Pancreas (tissue), 10 donors: ENCODE measurements at regions not wholly inside any gene's neighbourhood (a gene's known extent, or its start where the extent isn't known, plus 50 kb on each side); places are given as distances from the start of the nearest gene placed in this dataset.
"Not testable (repeated sequence)": the region's sequence is repeated elsewhere in the genome, so short reads cannot be mapped to it uniquely, and the experiment has no call there.

Experiments used
- ATAC-seq, 4 donors: fragments of 200-7000 bp; cut with Tn5 transposase; one replicate each; pipeline versions ENCODE4 v1.8.0 to v1.9.1; 2020; ENCODE audit warnings: mild to moderate bottlenecking in 4 of 4, moderate library complexity in 4 of 4
- DNase-seq, 6 donors: peaks; one replicate each; pipeline ENCODE4 v3.0.0-alpha.2; 2020
- FAIRE-seq: peaks from 2 replicates; lab custom pipeline; 2012; peaks lifted over from hg19 to GRCh38; lab: Jason Lieb, UNC
- H3K27ac ChIP-seq, 4 donors: fragments of 200-600 bp; sonication (generic); 1 replicate in 3 of 4; 2 replicates in 1 of 4; pipeline versions ENCODE4 v1.5.0 to v1.8.0; 2020
- H3K27me3 ChIP-seq, 4 donors: fragments of 200-600 bp; one replicate each; pipeline ENCODE4 v1.8.0; 2021
- H3K36me3 ChIP-seq, 3 donors: fragments of 200-600 bp; sonication (generic) in 1 of 3; one replicate each; pipeline versions ENCODE4 v1.5.0 to v1.8.0; 2020 to 2021
- H3K4me1 ChIP-seq, 3 donors: fragments of 200-600 bp; one replicate each; pipeline ENCODE4 v1.8.0; 2021
- H3K4me3 ChIP-seq, 4 donors: fragments of 200-600 bp; sonication (generic) in 2 of 4; one replicate each; pipeline versions ENCODE4 v1.5.0 to v1.8.0; 2020 to 2021
- H3K9me3 ChIP-seq, 4 donors: fragments of 200-600 bp; one replicate each; pipeline ENCODE4 v1.8.0; 2021
- WGBS, 2 donors: extraction: QIAGEN DNeasy Blood & Tissue Kit; methylation state at CpG; one replicate each; pipeline ENCODE4 v1.1.7; 2013; 5-methylcytosine and 5-hydroxymethylcytosine counted together
- intact Hi-C, 3 donors: fragments of 100-400 bp; cut with DNase I; formaldehyde crosslinking; loops; one replicate each; pipeline versions ENCODE4 v1.11.1 to v1.14.2; 2022
- TF ChIP-seq, protein P1 (sequence below), 4 donors: fragments of 200-600 bp; sonication (generic) in 3 of 4; IDR thresholded peaks; one replicate each; pipeline versions ENCODE4 v1.5.0 to v1.8.0; 2021; ENCODE audit warnings: antibody characterized with exemption in 4 of 4
- donor health status: healthy with polysubstance abuse.
- donor health status: DM: no; HTN: no; CAD: no; lungs with moderate emphysema.
- donor health status: DM: no; HTN: no; CAD: no.
- donor health status: control.
- donor health status: control.
- donor health status: Bipolar disorder and iron deficiency.
- donor health status: DM: yes; HTN: yes; CAD: no.
- donor health status: DM: no; HTN: no; CAD: no.
- donor health status: DM: no; HTN: no; CAD: no.
- donor health status: DM: yes; HTN: yes; CAD: no.

DNA sequence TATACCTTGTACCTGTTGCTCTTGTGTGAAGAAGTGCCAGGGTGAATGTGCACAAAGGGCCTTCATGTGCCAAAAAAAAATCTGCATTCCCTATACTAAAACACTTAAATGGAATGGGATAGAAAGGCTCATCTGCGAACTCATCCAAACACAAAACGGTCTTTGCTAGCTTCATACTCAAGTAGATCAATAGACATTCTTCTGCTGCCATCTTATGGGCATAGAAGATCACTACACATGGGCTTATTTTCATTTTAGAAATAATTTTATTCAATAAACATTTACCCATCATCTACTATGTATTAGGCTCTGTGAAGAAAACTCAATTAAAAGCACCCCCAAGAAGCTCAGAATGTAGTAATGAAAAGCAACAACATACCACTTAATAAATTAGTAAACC, 693.1 kb downstream of the CDY1 start:
- H3K4me1 ChIP-seq, H3K4me3 ChIP-seq, H3K9me3 ChIP-seq, H3K27me3 ChIP-seq, DNase-seq, H3K36me3 ChIP-seq, FAIRE-seq, H3K27ac ChIP-seq, intact Hi-C loops: not testable (repeated sequence)
- peak in 2 of 4 donors; percentile 53 to 72 for ATAC-seq
- WGBS, 2 donors = 47% methylated on average over 2 of the region's 2 CpGs; no CpG with 5 or more reads in 1 of the 2 donors

DNA sequence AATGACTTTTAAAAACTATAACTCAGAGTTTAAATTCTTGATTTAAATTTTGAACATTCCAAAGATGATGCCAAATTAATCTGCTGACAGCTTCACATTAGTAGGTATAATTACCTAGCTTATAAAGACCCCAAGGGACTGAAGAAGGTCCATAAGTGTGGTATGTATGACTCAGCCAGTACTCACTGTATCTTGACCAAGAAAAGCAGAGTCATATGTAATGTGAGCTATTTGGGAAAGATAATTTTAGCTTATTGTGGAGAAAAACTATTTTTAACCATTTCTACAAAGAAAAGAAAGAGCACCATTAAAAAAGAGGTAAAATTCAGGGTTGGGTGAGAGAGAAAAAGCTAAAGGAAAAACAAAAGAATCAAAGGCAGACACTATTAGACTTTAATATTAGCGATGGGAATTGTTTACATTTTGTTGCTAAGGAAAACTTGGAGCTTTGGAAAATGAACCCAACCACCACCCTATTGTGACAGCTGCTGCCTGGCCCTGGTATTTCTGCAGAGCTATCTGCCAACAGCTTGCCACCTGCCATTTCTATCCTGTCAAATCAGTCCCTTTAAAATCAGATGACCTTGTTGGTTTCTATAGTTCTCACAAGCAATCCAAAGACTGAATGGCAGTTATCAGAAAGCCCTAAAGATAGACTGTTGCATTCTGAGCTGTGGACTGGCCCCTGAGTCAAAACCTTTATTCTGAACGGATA, 697.7 kb downstream of the CDY1 start:
- DNase-seq, H3K27ac ChIP-seq, H3K9me3 ChIP-seq, H3K4me3 ChIP-seq, H3K27me3 ChIP-seq, intact Hi-C loops, H3K36me3 ChIP-seq, ATAC-seq, H3K4me1 ChIP-seq, FAIRE-seq: not testable (repeated sequence)
- 0 to 14% methylated on average over 1 to 2 of the region's 2 CpGs for WGBS, 2 donors

DNA sequence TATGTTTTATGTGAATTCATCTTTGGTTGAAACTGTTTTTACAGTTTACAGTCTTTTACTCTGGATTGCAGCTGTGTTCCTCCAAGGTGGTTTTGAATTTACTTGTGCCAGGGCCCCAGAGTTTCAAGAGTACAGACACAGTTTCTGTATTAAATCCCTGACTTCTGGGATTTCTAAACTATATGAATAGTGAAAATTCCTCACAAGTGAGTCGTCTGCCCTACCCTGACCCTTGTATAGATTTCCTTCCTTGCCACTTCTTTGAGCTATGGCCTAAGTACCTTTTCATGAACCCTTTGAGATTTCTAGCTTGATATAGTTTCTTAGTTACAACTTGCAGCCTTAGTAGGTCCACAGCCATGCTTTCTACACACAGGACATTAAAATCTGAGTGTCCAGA, 700.8 kb downstream of the CDY1 start:
- H3K36me3 ChIP-seq, intact Hi-C loops, H3K9me3 ChIP-seq, H3K27ac ChIP-seq, H3K27me3 ChIP-seq, DNase-seq, H3K4me1 ChIP-seq, ATAC-seq, H3K4me3 ChIP-seq, FAIRE-seq: not testable (repeated sequence)
- WGBS, 2 donors = 40% methylated on average over 1 of the region's 1 CpG; no CpG with 5 or more reads in 1 of the 2 donors

DNA sequence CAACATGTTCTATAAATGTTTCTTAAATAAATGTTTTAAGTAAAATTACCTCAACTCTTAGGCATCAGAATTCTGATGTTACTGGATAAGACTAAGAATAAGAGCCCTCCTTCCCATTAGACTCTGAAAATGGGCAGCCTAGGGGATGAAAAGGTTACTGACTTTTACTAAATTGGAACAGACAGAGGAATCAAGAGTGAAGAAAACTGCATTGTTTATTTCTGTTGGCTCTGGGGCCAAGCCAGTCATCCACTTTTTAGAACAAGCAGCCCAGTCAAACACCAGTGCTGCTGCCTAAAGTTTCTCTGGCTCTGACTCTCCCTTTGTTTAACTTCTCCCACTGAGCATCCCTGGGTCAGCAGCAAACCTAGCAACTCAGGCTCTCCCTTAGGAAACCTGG, 731.0 kb downstream of the CDY1 start:
- FAIRE-seq, intact Hi-C loops: not testable (repeated sequence)

DNA sequence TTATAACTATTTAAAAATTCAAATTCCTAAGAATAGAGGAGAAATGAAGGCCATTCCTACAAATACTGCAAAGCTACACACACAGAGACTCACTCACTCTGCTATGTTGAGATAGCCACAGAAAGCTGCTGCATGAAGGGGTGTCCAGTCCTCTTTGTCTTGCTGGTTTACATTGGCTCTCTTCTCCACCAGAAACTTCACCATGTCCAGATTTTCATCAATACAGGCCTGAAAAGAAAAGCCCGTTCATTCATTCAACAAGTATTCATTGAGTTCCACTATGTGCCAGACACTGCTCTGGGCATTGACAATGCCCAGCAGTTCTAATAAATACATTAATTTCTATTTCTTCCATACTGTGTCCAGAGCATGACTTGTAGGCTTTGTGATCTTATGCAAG, 732.3 kb downstream of the CDY1 start:
- 62% methylated on average over 1 of the region's 1 CpG; no CpG with 5 or more reads in 1 of the 2 donors for WGBS, 2 donors
- no peak for FAIRE-seq
- TF ChIP-seq, protein P1, sequence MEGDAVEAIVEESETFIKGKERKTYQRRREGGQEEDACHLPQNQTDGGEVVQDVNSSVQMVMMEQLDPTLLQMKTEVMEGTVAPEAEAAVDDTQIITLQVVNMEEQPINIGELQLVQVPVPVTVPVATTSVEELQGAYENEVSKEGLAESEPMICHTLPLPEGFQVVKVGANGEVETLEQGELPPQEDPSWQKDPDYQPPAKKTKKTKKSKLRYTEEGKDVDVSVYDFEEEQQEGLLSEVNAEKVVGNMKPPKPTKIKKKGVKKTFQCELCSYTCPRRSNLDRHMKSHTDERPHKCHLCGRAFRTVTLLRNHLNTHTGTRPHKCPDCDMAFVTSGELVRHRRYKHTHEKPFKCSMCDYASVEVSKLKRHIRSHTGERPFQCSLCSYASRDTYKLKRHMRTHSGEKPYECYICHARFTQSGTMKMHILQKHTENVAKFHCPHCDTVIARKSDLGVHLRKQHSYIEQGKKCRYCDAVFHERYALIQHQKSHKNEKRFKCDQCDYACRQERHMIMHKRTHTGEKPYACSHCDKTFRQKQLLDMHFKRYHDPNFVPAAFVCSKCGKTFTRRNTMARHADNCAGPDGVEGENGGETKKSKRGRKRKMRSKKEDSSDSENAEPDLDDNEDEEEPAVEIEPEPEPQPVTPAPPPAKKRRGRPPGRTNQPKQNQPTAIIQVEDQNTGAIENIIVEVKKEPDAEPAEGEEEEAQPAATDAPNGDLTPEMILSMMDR (IDR thresholded peaks at IDR 0.05) = no peak
- H3K9me3 ChIP-seq = no peaks in the 10 kb centered on the region
- no peak for DNase-seq
- H3K36me3 ChIP-seq = no peaks in the 10 kb centered on the region
- no peak overlapping the region for H3K4me3 ChIP-seq
- intact Hi-C loops = no loop called here
- no peak overlapping the region for H3K27ac ChIP-seq
- H3K27me3 ChIP-seq = no peaks in the 10 kb centered on the region
- H3K4me1 ChIP-seq = no peaks in the 10 kb centered on the region
- ATAC-seq = no peak

More for the DNA sequence above, 731.0 kb downstream of the CDY1 start:
- H3K9me3 ChIP-seq, H3K27me3 ChIP-seq, H3K4me1 ChIP-seq, DNase-seq, H3K4me3 ChIP-seq, ATAC-seq, H3K36me3 ChIP-seq, H3K27ac ChIP-seq: not testable (repeated sequence)

DNA sequence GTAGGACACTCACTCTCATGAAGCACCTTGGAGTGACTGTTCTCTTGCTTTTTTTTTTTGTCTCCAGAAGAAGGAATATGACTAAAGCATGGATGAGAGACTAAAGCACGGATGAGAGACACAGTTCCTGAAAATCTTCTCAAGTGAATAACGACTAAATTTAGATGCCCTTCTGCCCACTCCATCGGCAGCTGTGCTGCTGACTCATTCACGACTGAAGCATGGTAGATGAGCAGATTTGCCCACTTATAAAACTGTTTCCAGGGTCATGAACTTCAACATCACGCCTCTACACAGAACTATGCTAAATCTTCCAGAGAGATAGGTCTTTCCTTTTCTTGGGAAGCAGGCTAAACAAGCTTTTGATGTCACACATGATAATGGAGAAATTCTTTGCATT, 738.0 kb downstream of the CDY1 start:
- H3K9me3 ChIP-seq, H3K27ac ChIP-seq, H3K4me3 ChIP-seq, intact Hi-C loops, H3K27me3 ChIP-seq, ATAC-seq, FAIRE-seq, DNase-seq, H3K36me3 ChIP-seq, H3K4me1 ChIP-seq: not testable (repeated sequence)
- WGBS, 2 donors = 30% methylated on average over 5 of the region's 5 CpGs; no CpG with 5 or more reads in 1 of the 2 donors

DNA sequence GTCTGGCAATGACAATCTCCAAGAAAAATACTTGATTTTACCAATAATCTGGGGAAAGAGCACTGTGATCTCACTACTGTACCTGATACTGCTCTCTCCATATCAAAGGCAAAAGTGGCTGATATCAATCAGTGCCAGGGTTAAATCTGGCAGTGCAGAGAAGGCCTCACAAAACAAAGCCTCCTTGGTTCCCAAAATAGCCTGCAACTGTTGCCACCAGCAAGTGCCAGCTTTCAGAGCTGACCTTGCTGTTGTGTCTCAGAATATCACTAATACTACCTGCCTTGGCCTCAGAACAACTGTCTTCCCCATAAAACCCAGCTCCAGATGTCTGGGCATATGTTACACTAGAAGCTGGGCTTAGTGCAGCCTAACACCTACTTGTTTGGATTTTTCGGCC, 738.6 kb downstream of the CDY1 start:
- H3K4me3 ChIP-seq, H3K27me3 ChIP-seq, FAIRE-seq, intact Hi-C loops, ATAC-seq, H3K36me3 ChIP-seq, H3K27ac ChIP-seq, DNase-seq, H3K4me1 ChIP-seq, H3K9me3 ChIP-seq: not testable (repeated sequence)
- 70% methylated on average over 1 of the region's 1 CpG; no CpG with 5 or more reads in 1 of the 2 donors for WGBS, 2 donors

DNA sequence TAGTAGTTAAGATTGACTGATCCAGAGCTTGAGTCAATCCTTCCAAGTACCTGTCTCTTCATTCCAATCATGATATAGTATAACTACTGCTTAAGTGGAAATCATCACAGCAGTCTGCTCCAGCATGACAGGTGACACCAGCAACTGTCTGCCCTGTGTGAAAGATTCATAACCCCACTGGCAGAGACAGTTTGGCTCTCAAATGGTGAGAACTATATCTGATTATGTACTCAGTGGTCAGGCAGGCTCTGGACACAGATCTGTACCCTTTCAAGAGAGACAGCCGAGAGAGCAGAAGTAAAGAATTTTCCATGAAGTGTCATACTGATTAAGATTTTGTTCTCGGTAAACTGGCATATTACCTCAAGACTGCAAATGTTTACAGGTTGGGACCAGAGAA, 741.5 kb downstream of the CDY1 start:
- H3K36me3 ChIP-seq, intact Hi-C loops, FAIRE-seq, H3K4me1 ChIP-seq, H3K27me3 ChIP-seq, DNase-seq, ATAC-seq, H3K27ac ChIP-seq, H3K9me3 ChIP-seq, H3K4me3 ChIP-seq: not testable (repeated sequence)
- WGBS, 2 donors = 79% methylated on average over 2 of the region's 2 CpGs; no CpG with 5 or more reads in 1 of the 2 donors

DNA sequence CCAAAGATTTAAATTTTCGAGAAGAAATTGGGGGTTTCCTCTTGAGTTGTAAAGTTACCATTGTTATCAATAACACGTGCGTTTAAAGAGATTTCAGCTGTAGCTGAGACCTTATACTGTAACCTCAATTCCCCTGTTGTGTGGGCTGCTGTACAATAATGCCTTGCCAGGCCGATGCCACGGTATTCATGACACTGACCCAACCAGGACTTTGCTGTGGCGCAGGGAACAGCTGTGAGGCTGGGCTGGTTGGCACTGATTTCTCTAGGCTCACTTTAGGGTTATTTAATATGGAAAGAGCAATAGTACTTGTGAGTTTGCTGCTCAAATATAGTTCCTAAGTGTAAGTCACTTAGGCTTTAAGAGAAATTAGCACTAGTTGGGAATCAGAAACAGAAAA, 744.2 kb downstream of the CDY1 start:
- H3K4me3 ChIP-seq, intact Hi-C loops, ATAC-seq, DNase-seq, FAIRE-seq, H3K36me3 ChIP-seq, H3K27me3 ChIP-seq, H3K9me3 ChIP-seq, H3K4me1 ChIP-seq, H3K27ac ChIP-seq: not testable (repeated sequence)
- 45% methylated on average over 6 of the region's 6 CpGs; no CpG with 5 or more reads in 1 of the 2 donors for WGBS, 2 donors

DNA sequence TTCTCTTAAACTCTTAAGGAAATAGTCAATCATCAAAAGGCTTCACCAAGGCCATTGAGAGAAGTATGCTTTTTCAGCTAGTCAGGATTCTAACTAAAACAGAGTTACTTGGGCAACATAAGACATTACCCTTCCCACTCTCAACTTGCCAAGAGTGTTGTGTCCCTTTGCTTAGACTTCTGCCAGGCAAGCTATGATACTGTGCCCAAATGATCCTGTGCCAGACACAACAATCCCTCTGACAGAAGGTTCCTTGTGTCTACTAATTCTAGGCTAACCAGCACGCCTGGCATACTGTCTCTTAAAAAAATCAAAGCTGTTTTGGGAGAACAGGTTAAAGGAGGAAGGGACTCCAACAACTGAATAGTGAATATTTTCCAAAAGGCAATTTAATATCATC, 750.6 kb downstream of the CDY1 start:
- H3K27me3 ChIP-seq, H3K4me3 ChIP-seq, ATAC-seq, H3K4me1 ChIP-seq, H3K9me3 ChIP-seq, H3K36me3 ChIP-seq, FAIRE-seq, intact Hi-C loops, DNase-seq, H3K27ac ChIP-seq: not testable (repeated sequence)
- WGBS, 2 donors = 12% methylated on average over 1 of the region's 1 CpG; no CpG with 5 or more reads in 1 of the 2 donors
